Activated CD4-positive, alpha-beta T cell treated with anti-CD3 and anti-CD28 coated beads, Interleukin-2, amount 50 U/mL, for 4 hours (primary cell): ENCODE measurements at regions not wholly inside any gene's neighbourhood (a gene's known extent, or its start where the extent isn't known, plus 50 kb on each side); places are given as distances from the start of the nearest gene placed in this dataset.
A peak's percentile ranks its signal among the peaks of the same experiment; 100 is the strongest.

Experiments used
- DNase-seq, 2 experiments: peaks; one replicate each; pipeline ENCODE4 v3.0.0-alpha.2; 2020

GRCh38 chr9:129278391-129279237 is 100.6 kb upstream of the IER5L start:
- DNase-seq: no peak

DNA sequence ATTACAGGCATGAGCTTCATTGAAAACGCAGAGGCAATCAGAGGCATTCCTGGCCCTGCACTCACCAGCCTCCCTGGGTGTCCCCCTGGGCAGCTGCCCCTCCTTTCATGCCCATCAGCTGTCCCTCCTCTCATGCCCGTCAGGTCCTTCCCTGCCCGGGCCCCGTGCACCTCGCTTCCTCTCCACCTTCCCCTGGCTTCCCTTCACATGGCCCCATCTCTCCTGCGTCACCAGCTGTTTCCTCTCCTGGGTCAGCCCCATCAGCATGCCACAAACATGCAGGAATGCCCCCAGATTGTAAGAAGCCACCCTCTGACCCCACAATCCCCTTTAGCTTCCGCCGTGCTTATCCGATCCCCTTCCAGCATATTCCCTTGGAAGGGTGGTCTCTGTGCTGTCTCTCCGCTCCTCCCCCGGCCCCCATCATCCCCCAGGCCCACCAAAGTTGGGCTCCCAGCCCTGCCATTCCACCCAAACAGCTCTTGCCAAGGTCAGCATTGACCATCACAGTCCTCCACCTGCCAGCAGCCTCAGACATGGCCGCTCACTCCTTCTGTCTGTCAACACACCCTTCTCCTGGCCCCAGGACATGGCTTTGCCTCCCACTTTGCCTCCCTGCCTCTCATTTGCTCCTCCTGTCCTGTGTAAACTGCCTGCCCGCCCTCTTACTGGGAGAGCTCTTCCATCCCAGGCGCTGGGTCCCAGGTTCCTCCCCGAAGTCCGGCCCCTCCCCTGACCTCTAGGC is 98.6 kb upstream of the IER5L start:
- no peak for DNase-seq

DNA sequence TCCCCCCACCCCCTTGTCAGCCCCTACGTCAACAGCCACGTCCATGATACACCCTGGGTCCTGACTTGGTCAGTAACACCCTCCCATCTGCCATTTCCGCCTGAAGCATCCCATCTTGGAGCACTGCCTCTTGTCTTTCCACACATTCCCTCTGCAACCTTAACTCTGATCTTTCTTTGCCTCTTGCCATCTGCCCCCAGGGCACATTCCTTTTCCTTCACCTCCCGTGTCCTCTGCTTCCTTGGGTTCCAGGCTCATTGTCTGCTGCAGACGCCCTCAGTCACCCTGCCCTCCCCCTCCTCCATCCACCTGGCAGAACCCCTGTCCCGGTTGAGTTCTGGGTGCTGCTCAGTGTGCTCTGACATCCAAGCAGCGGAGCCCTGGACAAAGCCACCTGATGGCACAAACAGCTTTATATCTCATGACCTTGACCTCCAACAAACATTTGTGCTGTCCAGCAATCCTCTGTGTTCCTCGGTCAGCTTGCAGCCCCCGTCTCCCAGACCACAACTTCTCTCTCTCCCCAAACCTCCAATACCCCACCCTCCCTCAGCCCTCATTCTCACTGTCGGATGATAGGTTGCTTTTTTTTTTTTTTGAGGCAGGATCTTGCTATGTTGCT is 97.7 kb upstream of the IER5L start:
- DNase-seq: no peak

DNA sequence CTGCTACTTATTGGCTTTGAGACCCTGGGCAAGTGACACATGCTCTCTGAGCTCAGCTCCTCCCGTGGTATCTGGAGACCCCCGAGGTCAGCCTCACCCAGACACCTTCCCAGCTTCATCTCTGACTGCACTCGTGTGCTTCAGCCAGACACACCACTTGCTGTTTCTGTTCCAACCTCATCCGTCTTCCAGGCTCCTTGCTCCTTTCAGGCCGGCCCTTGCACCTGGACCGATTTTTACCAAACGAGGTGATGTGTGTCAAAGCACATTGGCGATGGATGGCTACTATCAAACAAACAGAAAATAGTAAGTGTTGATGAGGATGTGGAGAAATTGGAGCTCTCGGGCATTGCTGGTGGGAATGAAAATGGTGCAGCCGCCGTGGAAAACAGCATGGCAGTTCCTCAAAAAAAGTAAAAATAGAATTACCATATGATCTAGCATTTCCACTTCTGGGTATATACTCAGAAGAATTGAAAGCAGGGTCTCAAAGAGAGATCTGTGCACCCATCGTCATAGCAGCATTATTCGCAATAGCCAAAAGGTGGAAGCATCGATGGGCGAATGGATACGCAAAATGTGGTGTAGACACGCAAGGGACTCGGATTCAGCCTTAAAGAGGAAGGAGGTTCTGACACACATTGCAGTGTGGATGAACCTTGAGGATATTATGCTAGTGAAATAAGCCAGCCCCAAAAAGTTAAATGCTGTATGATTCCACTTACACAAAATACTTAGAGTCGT is 96.1 kb upstream of the IER5L start:
- no peak for DNase-seq

GRCh38 chr9:129273136-129273895 is 95.3 kb upstream of the IER5L start:
- no peak for DNase-seq

DNA sequence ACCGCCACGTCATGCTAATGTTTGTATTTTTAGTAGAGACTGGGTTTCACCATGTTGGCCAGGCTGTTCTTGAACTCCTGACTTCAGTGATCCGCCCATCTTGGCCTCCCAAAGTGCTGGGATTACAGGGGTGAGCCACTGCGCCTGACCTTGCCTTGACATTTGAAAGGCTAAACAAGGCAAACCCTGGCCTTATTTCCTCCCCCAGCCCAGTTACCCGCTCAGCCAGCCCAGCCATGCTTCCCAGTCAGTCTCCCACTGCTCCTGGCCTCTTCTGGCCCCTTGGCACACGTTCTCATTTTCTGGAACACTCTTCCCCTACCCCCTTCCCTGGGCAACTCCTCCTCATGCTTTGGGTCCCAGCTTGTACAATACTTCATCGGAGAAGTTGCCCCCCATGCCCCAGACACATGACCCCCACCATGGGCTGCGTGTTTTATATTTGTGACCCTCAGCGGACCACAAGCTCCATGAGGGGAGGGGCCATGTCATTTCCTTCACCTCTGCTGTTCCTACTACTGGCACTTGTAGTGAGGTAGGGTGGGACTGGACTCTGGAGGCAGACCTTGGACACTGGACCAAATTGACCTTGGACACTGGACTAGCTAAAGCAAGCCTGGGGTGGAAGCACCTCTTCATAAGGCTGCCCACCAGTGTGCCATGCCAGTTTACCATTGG is 94.4 kb upstream of the IER5L start:
- DNase-seq: no peak

- no peak for DNase-seq
Measured at GRCh38 chr9:129270903-129271431, 92.9 kb upstream of the IER5L start.

- DNase-seq: peak; percentile 15
Measured at GRCh38 chr9:129270205-129270604, 92.1 kb upstream of the IER5L start.

- no peak for DNase-seq
Measured at GRCh38 chr9:129267141-129267540, 89.1 kb upstream of the IER5L start.

DNA sequence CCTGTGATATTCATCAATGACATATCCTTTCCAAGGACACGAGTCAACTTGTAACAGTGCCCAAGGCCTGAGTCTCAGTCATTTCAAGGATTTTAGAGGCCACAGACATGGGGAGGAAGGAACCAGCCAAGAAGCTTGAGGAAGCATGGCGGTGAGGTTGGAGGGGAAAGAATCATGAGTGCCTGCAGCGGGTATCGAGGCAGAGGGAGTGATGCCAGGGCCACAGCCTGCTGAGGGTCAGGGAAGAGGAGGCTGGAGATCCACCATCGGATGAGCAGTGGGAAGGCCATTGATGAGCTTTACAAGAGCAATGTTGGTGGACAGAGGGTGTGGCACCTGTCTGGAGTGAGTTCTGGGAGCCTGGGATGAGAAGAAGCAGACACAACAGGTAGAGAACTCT is 88.5 kb upstream of the IER5L start:
- DNase-seq: no peak

DNA sequence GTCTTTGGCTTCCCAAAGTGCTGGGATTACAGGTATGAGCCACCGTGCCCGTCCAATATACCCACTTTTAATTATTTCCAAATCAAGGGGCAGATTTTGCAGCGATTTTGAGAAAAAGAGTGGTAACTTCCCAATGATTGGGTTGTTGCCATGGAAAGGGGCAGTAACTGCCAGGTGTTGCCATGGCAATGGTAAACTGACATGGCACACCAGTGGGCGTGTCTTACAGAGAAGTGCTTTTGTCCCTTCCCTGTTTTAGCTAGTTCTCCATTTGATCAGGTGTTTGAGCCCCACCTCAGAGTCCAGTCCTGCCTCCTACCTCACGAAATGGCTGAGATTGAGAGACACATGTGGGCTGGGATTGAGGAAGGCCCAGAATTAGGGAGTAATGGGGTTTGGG is 86.3 kb upstream of the IER5L start:
- DNase-seq: no peak

DNA sequence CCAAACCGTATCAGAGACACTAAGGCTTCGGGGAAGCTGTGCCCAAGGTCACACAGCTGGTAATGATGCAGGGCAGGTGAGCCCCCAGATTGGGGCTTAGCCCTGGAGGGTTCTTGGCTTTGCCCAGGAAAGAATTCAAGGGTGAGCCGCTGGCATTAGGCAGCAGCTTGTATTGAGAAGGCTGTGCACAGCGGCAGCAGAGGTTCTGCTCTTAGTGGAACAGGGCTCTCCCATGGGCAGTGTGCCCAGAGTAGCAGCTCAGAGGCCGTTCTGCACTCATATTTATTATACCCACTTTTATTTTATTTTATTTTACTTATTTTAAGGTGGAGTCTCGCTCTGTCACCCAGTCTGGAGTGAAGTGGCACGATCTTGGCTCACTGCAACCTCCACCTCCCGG is 85.8 kb upstream of the IER5L start:
- DNase-seq: no peak

GRCh38 chr9:129262261-129262660 is 84.2 kb upstream of the IER5L start:
- DNase-seq: no peak

DNA sequence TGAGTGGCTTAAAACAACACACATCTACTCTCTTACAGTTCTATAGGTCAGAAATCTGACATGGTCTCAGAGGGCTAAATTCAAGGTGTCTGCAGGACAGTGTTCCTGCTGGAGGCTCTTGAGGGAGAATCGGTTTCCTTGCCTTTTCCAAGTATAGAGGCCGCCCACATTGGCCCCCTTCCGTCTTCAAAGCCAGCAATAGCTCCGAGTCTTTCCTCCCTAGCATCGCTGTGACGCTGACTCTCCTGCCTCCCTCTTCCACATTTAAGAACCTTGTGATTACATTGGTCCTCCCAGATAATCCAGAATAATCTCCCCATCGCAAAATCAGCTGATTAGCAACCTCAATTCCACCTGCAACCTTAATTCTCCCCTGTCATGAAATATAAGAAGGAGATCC is 81.3 kb upstream of the IER5L start:
- no peak for DNase-seq

- no peak for DNase-seq
Measured at GRCh38 chr9:129258823-129259301, 80.8 kb upstream of the IER5L start.

DNA sequence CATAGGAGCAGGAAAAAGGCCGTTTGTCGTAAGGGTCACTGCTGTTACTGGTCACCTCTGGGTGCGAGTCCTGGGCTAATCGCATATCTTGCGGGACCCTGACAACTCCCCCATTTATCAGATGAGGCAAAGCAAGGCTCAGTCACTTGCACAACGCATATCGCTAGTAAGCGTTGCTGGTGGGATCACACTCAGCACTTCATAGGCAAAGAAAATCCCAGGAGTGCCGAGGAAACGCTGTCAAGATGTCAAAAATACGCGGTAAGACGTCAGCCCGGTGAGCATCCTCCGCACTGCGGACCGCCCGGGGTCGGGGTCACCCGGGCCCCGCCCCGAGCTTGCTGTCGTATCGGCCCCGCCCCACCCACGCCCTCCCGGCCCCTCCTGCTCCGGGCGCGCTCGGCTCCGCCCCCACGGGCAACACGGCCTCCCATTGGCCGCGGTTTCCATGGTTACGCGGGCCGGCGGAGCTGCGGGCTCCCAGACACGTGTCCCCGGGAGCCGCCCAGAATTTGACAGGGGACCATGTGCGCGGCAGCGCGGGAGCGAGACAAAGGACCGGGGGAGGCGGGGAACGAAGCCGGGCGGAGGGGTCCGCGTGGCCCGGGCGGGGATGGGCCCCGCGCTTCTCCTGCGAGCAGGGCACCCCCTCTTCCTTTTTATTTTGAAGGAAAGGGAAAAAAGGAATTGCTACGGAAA is 80.2 kb upstream of the IER5L start:
- peak; percentile 84 to 89 for DNase-seq

GRCh38 chr9:129256959-129257713 is 79.1 kb upstream of the IER5L start:
- DNase-seq: no peak

DNA sequence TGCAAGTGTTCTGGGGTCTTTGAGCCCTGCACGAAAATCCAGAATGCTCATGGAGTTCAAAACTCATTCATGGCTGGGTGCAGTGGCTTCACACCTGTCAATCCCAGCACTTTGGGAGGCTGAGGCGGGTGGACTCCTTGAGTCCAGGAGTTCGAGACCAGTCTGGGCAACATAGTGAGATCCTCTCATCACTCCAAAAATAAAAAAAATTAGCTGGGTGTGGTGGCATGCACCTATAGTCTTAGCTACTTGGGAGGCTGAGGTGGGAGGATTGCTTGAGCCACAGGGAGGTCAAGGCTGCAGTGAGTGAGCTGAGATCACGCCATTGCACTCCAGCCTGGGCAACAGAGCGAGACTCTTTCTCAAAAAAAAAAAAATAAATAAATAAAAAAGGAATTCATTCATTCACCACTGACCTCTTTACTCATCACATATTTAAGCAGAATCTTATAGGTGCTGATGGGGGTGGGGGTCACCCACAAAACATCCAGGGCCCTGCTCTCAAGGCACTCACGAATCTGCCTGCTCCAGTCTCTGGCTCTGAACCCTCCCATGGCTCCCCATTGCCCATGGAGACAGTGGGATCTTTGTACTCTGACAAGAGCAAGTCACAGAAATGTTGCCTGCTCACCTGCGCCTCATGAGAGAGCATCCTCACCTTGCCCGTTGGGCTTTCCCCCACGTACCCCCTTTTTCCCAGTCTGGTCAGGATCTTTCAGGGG is 76.7 kb upstream of the IER5L start:
- no peak for DNase-seq

DNA sequence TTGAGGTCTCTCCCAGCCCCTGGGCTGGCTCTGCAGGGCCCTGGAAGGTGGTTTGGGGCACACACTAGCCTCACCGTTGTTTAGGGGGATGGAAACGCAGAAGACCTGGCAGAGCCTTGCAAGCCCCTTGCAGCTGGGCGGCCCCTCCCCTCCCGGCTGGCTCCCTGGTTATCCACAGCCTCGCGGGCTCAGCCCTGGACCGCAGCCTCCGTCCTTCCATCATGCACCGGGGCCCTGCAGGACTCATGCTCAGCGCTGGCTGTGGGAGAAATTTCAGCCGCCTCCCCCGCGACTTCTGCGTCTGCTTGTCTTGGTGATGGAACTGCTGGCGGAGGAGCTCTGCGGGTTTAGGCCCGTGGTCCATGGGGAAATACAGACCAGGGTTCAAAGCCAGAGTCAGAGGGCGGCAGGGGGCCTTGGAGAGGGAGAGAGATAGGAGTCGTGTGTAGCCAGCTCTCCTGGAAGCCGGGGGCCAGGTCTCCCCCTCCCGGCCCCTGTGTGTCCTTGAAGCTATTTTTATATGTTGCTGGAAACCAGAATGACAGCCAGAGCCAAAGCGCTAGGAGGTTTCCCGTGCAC is 75.8 kb upstream of the IER5L start:
- no peak for DNase-seq
